ENCODE measurements at regions not wholly inside any gene's neighbourhood (a gene's known extent, or its start where the extent isn't known, plus 50 kb on each side); places are given as distances from the start of the nearest gene placed in this dataset.
"Not testable (repeated sequence)": the region's sequence is repeated elsewhere in the genome, so short reads cannot be mapped to it uniquely, and the experiment has no call there.

- no peak for DNase-seq
Observed at GRCh38 chr12:58069268-58069963, 128.0 kb downstream of the ATP23 start.

DNA sequence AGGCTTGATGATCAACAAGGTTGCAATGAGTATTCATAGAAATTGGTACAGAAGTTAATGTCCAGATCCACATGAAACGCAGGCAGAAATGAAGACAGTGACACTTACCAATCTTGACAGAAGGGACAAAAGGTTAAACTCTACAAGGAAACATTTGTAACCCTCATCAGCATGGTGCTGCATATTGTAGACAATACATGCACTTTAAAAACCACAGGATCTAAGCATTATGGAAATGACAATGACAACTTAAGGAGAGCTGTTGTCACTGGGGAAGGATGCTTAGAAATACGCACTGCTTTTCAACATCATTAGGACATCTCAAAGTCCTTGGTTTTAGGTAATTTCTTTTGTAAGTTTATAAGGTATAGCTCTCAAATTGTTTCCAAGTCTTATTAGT, 130.6 kb downstream of the ATP23 start:
- no peak for DNase-seq

DNA sequence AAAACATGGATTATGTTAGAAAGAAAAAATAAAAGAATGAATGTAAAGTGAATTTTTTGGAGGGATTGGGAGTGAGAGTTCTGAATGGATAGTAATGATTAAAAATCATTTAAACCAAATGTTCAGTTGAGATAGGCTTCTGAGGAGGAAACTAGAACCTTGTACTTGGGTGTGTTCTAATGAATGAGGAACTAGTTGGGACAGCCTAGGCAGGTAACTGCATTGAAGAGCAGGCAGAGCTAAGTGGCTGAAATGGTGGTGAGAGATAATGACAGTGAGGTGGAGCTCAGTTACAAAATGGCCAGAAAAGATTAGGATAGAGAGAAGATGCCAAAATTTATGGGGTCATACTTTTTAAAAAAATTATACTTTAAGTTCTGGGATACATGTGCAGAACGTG, 132.9 kb downstream of the ATP23 start:
- no peak for DNase-seq

DNA sequence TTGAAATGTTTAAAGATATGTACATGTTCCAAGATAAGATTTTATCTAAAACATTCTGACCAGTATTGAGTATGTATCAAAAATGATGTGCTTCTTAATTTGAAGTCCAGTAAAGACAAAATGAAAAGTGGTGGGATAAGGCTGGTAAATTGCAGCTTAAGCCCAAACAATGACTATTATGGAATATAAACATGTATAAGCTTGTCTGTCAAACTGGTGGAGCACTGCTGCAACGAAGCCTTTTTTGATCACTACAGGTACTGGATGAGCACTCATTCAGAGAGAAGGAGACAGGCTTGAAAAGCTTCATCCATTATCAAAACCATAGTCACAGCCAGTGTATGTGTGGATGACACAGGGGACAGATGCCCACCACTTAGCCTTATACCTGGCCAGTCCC, 138.4 kb downstream of the ATP23 start:
- DNase-seq = no peak

DNA sequence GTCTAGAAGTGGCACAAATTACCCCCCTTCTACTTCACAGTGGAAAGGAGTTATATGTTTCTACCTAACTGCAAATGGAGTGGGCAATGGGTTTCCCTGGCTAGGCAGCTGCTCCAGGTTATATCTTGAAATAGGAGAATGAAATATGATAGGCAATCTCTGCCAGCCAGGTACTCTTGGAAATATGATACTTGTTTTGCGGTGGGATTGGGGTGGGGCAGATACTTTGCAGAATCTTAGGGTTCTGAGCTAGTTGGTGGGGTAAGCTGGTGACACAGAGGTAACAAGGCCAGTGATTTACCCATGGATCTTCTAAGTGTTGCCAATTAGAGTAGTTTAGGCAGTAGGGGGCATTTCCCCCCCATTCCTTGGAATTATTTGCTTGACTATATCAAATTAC, 140.1 kb downstream of the ATP23 start:
- DNase-seq = no peak

DNA sequence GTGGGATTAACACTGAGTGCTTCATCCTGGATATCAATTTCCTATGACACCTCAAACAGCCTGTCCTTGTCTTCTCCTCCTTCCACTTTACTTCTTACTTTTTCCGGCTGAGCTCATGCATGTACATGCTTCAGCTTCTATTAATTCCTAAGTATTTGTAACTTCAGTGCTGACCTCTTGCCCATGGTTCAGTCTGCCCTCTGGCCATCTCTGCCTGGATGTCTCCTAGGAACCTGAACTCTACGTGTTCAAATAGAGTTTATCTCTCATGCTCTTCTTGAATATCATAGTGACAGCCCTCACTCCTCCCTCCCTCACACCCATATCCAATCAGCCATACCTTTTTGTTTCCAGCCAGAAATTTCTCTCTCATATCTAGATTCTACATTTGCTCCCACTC, 141.6 kb downstream of the ATP23 start:
- no peak for DNase-seq

GRCh38 chr12:58086006-58086405, 144.6 kb downstream of the ATP23 start:
- DNase-seq = no peak

- DNase-seq = no peak
Observed at GRCh38 chr12:58086930-58087329, 145.6 kb downstream of the ATP23 start.

DNA sequence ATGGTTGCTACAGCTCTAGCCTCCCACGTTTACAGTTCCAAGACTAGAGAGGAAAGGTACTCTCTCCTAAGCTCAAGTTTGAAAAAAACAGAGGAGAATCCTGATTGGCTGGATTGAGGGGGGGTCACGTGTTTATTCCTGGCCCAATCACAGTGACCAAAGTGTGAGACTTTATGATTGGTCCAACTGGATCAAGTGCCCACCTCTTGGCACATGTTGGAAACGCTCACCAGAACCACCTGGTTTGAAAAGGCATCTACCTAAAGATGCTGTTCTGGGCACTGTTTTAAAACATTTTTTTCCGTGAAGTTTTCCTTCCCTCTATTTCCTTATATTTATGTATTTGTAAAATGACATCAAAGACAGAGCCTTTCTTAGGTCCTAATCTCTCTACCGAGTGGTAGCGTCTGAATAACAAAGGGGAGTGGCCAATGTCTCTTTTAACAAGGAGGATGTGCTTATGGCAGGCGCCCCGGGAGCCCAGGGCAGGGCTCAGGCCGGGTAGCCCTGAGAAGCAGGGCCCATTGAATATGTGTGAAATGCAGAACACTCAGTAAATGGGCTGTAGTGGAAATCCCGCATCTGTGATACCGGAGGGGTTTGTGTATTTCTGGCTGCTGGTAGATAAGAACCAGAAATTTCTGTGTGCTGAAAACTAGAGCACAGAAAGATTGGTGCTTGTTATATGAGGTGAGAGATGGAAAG, 146.2 kb downstream of the ATP23 start:
- no peak for DNase-seq

DNA sequence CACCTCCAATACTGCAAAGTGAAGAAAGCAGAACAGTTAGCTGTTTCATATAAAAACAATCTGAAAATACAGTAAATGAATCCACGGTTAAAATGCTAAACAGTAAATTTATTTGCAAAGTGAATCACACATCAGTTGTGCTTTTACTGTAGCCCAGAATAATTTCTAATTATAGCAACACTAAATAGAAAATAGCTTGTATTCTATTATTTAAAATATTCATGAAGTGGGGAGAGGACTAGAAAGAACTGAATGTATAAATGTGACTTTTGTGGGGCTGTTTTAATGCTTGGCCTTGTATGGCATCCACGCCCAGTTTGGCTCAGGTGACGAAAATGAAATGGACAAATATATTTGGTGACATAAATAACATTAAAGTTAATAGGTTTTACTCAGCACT, 148.2 kb downstream of the ATP23 start:
- no peak for DNase-seq

- no peak for DNase-seq
Observed at GRCh38 chr12:58090685-58091084, 149.3 kb downstream of the ATP23 start.

DNA sequence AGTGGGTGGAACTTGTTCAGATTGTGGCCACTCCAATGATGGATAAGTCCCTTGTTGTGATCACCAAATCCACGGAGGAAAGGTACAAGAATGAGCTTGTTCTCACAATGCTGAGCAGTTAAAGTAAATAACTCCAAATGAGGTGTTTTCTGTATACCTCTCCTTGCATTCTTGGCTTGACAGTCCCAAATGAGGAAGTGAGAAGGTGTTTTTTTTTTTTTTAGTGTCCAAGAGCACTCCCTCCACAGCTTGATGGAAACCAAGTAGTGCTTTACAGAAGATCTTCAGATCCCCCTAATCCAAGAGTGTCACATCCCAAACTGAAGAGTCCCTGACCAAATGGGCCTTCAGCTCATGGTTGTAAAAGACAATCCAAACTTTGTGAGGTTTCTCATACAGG, 153.6 kb downstream of the ATP23 start:
- DNase-seq = no peak

GRCh38 chr12:58097741-58098140, 156.4 kb downstream of the ATP23 start:
- DNase-seq = no peak

GRCh38 chr12:58099476-58099875, 158.1 kb downstream of the ATP23 start:
- no peak for DNase-seq

- DNase-seq = no peak
Observed at GRCh38 chr12:58104351-58104755, 163.0 kb downstream of the ATP23 start.

GRCh38 chr12:58105225-58106119, 164.1 kb downstream of the ATP23 start:
- DNase-seq = no peak

DNA sequence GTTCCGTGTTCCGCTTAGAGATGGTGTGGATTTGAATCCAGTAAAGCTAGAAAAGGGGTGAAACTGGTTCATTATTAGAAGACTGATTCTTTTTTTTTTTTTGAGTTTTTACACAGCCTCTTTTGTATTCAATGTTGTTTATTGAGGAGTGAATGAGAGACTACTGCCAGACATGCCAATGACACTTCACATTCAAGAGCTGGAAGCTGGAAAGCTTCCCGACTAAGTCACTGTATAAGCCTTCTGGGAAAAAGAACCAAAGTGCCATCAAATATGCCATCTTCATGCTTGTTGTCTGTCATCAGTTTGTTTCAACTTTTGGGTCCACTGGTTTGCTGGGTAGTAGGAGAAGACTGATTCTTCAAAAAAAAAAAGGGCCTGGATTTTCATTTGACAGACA, 164.8 kb downstream of the ATP23 start:
- no peak for DNase-seq

DNA sequence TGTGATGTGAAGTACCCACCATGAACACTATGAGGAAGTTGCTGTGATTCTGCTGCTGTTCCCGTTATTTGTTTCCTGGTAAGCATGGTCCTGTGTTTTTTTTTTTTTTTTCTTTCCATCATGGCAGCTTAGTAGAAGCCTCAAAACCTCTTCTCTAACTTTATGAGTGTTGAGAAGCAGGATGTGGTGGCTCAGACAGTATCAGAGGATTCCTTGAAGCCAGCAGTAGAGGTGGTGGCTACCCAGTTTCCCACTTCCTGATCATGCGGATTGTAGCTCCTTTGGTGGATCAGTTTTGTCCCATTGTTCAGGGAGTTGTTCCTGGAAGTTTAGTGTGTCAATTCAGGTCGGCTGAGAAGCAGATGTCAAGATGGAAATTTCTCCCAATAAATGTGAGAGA, 175.8 kb downstream of the ATP23 start:
- DNase-seq = no peak

DNA sequence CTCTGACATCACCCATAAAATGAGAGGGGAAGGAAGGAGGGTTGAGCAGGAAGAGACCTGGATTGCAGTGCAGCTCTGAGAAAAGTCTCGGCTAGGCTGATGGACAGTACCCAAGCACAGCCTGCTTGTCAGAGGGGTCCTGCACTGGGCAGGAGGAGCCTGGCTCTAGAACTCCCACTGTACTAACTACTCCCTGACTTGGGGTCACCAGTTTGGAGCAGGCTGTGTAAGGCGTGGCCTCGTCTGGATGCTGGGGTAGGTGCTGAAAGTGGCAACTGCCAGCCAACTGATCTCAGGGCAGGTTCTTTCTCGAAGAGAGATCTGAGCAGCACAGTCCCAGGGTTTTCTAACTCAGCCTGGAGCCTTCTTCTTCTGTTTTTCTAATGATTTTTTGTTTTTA, 176.3 kb downstream of the ATP23 start:
- no peak for DNase-seq

GRCh38 chr12:58125761-58126160, 184.4 kb downstream of the ATP23 start:
- DNase-seq = not testable (repeated sequence)

GRCh38 chr12:58131986-58132755, 190.8 kb downstream of the ATP23 start:
- DNase-seq = no peak

GRCh38 chr12:58138424-58138823, 197.1 kb downstream of the ATP23 start:
- no peak for DNase-seq

DNA sequence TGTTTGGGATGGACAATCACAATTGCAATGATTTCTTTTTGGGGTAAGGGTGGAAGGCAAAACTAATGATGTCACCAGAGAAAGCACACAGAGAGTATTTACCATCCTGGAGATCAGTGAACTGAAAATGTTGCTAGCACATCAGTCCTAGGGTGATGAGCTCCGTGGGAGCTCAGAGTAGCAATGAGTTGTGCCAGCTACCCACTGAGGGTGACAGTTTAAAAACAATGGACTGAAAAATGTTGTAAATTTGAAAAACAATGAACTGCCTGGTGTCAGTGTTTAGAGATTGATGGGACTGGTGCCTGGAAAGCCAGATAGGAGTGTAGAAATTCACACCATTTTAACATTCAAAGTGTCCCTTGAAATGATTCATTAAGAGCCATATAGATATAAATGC, 198.5 kb downstream of the ATP23 start:
- no peak for DNase-seq
